ENCODE measurements at regions not wholly inside any gene's neighbourhood (a gene's known extent, or its start where the extent isn't known, plus 50 kb on each side); places are given as distances from the start of the nearest gene placed in this dataset.
A peak's percentile ranks its signal among the peaks of the same experiment; 100 is the strongest.

DNA sequence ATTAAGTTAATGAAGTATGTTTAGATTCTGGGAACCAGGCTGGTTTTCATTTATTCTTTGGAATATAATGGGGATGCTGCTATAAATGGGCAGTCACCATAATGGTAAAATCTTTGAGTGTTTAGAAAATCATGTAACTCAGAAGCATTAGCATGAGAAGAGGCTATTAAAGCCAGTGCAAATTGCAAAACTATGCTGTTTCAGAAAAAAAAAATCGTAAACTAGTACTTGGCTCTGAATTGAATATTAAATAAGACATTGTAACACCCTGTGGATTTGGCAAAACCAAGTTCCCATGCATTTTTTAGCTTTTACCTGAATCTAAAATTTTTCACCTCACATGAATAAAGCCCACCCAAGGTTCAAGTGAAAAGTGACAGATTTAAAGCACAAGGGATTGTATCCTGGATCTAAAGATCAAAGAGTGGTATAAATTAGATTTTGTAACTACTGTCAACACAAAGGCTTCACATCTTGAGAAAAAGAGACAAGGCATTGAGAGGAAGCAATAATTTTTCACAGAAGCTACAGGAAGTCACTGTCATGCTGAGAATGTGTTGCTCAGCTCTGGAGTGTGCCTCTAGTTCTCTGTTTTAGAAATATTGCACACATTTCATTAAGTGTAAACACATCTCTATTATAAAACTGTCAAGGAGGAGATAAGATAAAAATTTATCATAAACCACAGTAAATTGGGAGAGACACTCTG lies 142.2 kb downstream of the ABCA8 start:
- no peak for DNase-seq (ENCODE audit: low spot score)

DNA sequence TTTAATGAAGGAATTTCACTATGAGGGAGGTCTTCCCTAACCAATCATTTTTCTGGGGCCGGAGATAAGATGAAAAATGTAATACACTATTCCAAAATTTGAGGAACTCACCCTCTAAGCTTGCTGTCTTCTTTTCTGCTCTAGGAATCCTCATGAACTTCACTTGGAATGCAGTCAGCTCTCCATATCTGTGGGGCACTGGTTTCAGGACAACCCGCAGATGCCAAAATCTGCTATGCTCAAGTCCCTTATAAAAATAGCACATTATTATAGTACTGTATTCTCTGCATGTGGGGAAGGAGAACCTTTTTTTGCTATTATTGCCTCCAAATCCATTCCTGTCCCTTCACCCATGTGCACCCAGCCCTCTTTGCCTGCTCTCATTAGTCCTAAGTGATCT lies 146.0 kb downstream of the ABCA8 start:
- DNase-seq (ENCODE audit: low spot score), result no peak

DNA sequence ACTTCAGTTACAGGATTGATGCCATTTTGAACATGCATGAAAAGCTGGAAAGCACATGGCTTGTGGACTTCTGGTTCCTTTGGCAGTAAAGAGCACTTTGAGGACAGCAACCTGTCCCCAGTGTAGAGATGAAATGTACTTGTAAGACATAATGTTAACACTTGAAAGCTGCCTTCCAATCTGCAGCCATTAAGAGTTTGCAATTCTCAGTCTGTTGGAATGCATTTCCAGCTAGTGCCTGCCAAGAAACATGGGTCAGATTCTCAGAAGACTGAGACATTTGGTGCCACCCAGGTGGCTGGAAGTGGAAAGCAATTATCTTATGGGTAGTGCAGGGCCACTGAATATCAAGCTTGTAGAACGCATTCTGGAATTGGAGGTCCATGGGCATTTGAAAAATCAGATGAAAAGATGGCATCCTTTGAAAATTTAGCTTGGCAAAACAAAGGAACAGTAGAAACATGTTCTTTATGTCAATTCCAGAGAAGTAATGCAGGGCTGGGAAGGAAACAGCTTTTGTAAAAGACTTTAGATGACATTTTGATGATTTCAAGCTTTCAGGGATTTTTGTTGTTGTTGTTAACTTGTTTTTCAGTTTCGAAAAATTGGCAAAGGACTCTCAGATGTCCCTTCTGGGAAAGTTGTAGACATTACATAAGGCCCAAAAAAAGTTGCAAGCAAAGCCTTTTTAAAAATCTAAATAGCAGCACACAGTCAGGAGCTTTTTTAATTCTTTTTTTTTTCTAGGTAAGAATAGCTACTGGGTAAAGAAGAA lies 147.0 kb downstream of the ABCA8 start:
- DNase-seq (ENCODE audit: low spot score), result no peak

DNA sequence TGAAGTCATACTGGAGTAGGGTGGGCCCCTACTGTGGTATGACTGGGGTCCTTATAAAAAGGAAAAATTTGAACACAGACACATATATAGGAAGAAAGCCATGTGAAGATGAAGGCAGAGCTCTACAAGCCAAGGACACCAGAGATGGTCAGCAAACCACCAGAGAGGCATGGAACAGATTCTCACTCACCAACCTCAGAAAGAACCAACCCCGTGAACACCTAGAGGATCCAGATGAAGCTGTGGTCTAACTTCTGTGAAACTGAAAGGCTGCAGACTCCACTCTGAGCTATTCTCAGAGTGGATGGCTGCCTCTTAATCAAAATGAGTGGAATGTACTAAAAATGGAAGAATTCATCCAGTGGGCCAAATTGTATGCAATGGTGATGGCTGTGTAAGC lies 149.6 kb downstream of the ABCA8 start:
- DNase-seq (ENCODE audit: low spot score), result no peak

DNA sequence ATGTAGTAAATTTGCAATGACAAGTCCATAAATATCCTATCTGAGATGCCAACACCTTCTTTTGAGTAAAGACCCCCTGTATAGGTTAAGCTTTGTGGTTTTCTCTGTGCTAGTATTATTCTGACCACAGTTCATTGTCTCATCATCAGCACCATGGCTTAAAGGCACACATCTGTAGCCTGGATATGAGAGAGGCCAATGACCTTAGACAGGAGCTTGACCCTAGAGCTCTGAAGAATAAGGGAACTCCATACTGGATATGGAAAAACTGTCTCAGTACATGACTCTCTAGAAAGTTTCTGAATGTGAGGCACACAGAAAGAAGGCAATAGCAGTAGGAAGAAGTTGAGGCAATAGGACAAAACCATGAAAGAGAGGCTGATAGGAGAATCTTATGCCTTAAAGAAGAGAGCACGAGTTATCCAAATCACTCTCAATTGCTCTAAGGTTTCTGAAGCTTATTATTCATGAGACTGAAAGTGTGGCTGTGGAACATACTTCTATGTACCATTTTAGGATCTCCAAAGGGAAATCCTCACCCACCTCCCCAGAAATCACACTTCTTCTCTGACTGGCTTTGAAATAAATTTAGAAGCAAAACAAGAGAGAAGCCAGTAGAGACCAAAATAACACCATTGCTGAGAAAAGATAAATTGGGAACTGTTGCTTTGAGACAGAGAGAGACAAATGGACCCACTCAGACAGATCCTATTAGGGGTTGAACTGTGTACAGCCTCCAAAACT lies 150.2 kb downstream of the ABCA8 start:
- DNase-seq (ENCODE audit: low spot score), result no peak

DNA sequence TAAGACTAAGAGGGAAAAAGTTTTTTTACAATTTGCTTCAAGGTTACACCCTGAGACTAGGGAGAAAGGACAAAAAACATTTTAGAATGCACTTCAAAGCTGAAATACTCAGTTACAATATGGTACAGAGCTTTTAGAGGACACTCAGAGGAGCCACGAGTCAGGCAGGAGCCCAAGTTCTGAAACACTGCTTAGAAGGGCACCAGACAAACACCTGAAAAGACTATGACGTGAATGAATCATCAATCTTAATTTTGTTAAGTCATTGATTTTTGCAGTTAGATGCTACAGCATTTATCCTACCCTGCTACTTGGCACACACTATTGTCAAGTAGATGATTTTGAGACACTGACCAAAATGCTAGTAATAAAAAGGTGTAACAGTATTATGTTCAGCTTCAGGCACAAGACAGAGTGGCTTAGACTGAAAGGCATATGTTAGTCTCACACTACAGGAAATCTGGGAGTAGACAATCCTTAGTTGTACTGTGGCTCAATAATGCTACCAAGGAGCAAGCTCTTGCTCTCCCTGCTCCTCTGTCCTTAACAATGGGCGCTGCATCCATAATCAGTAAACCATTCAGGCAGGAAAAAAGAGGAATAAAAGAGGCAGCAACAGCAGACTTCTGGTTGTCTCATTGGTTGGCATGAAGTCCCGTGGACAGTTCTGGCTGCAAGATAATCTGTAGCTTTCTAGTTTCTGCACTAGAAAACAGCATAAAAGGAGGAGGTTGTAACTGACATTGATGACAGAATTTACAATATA lies 151.8 kb downstream of the ABCA8 start:
- DNase-seq (ENCODE audit: low spot score), result no peak

DNA sequence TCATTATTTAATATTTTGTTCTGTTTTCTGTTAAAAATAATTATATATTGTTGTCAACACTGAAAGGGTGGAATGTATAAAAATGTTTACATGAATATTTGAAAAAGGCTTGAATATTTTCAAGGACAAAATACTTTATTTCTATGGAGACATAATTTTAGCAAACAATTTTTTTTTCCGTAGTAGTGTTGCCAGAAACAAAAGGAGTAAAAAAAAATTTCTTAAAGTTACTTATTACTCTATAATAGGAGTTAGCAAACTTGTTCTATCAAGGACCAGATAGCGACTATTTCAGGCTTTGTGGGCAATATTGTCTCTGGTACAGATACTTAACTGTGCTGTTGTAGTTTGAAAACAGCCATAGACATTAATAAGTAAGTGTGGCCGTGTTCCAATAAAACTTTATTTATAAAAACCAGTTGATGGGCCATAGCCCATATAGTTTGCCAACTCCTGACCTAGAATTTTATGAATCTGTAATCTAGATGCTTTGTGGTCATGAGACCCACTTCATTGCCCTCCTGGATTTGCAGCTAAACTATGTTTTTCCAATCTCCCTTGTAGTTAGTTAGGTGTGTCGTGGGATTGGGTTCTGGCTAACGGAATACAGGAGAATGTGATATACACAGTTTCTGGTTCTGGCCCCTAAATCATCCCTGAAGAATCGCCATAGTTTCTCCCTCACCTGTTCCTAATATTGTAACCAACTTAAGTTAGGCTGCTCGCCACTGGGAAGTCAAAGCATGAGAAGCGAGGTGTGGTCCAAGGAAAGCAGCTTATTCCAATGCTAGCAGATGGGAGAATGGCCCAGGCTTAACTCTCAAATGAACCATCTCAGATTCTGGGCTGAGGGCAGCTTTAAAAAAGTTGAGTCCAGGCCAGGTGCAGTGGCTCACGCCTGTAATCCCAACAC lies 153.6 kb downstream of the ABCA8 start:
- DNase-seq (ENCODE audit: low spot score), result no peak

DNA sequence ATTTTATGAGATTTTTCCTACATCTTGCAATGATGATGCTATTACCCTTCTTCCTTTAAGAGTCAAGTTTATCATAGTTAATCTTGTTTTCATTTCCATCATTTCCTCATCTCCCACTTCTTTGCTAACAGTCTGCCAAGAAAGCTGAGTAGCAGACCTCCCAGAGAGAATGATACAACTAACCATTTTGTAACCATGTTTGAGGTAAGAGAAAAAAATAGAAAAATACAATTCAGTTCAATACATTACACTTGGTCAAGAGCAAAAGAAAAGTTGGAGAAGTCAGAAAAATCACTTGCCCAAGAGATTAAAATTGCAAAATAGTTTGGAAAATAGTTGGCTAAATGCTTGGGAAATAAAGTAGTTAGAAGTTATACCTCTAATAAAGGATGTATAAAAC lies 154.4 kb downstream of the ABCA8 start:
- no peak for DNase-seq (ENCODE audit: low spot score)

DNA sequence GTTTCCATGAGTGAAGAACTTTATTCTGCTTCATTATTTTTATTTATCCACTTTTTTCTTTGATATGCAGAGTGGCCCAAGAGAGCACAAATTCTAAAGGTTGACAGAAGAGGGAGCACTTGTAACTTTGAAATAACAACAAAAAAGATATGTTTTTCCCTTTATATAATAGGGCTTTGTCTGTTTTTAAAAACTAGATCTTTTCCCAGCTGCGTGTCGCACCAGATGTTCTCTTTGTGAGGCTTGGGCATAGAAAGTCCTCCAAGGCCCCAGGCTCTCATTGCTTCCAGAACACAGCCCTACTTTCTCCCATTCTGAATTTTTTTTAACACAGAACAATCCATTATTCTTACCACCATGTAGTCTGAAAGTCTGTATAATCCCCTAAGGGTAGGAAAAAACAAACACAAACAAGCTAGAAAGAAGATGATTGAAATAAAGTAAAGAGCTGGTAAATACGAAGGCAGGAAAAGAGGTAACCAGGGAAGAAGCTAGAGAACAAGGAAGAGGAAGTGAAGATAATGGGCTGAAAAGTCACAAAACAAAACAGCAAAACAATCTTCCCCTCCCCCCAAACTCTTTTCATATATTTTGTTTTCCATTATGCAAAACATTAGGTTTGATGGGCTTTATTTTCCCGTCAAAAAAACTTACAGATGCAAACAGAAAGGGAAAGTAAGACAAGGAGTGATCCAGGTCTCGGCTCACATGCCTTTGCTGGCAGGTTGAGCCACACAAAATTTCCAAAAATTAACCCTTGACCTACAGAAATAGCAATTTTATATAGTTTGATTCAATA lies 160.4 kb downstream of the ABCA8 start:
- DNase-seq (ENCODE audit: low spot score), result no peak

DNA sequence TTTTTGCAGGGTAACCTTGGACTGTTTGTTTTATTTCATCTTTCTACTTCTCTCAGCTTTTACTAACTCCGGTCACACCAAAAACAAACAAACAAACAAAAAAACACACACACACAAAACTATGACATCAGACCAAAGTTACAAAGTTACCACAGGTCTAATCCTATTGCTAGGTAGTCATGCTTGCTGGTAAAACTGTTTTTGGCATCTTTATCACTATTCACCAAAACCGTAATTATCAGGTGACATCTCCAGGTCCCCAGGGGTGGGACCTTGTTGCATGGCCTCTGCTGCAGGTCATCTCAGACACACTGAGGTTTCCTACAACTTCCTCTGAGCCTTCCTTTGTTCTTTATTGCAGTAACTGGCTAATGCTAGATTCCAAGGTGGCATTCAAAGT lies 162.3 kb downstream of the ABCA8 start:
- DNase-seq (ENCODE audit: low spot score), result no peak

DNA sequence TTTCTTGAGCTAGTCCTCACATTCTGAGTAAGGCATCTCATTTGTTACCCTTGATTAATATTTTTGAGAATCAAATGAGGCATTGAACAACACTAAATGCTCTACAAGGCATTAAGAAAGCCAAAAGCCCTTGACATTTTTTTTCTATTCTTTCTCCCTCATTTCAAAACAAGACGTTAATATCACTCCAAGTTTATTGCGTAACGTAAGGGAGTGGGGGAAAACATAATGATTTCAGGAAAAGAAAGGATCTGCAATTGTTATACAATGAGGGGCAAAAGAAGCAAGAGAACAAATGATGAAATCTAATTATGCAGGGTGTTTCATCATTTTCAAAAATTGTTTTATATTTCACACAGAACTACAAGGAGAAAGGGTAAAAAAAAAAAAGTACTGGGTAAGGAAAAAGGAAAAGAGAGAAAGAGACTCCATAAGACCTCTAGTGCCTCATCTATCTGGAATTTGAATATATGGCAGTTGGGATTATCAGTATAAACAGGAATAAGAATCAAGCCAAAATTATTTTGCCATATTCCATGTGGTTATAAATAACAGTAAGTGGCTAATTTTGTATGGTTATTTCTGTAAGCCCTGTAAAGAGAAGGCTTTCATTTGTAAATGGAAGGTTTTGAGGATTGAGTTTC lies 163.0 kb downstream of the ABCA8 start:
- no peak for DNase-seq (ENCODE audit: low spot score)

DNA sequence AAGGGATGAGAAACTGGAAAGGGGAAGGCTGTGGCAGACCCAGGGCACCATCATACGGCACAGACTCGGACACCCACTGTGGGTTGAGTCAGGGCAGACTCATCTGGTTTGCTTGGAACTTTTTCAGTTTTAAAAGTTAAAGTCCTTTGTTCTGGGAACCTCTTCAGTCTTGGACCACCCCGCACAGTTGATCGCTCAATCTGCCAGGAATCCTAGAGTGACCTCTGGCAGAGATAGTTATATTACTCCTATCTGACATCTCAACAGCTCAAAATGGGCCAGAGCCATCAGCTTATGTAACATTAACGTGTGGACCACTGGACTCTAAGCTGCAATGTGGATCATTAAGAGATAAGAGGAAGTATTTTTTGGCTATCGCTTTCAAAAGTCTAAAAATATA lies 164.3 kb downstream of the ABCA8 start:
- DNase-seq (ENCODE audit: low spot score), result no peak

DNA sequence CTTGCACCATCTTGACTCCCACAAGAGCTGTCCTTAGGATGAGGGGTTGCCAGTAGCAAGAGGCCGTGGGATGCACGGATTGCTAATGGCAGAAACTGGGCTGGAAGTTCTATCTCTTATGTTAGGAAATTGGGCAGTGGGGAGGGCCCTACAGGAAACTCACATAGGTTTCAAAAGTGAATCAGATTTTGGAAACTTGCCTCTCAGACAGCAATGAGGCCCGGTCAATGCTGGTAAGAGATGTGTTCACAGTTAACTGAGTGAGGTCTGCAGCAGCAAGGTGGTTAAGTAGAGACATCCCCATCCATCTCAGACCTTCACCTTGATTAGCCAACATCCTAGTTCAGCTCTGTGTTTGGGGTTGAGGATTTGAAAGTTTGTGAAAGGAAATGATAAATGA lies 164.7 kb downstream of the ABCA8 start:
- no peak for DNase-seq (ENCODE audit: low spot score)

DNA sequence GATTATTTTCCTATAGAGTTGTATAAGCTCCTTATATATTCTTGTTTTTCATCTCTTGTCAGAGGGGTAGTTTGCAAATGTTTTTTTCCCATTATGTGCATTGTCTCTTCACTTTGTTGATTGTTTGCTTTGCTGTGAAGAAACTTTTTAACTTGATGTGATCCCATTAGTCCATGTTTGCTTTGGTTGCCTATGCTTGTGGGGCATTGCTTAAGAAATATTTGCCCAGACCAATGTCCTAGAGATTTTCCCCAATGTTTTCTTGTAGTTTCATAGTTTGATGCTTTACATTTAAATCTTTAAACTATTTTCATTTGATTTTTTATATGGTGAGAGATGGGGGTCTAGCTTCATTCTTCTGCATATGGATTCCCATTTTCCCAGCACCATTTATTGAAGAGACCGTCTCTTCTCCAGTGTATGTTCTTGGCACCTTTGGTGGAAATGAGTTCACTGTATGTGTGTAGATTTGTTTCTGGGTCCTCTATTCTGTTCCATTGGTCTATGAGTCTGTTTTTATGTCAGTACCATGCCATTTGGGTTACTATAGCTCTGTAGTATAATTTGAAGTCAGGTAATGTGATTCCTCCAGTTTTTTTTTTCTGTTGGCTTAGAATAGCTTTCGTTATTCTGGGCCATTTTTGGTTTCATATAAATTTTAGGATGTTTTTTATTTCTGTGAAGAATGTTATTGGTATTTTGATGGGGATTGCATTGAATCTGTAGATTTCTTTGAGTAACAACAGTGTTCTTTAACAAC lies 165.8 kb downstream of the ABCA8 start:
- no peak for DNase-seq (ENCODE audit: low spot score)

DNA sequence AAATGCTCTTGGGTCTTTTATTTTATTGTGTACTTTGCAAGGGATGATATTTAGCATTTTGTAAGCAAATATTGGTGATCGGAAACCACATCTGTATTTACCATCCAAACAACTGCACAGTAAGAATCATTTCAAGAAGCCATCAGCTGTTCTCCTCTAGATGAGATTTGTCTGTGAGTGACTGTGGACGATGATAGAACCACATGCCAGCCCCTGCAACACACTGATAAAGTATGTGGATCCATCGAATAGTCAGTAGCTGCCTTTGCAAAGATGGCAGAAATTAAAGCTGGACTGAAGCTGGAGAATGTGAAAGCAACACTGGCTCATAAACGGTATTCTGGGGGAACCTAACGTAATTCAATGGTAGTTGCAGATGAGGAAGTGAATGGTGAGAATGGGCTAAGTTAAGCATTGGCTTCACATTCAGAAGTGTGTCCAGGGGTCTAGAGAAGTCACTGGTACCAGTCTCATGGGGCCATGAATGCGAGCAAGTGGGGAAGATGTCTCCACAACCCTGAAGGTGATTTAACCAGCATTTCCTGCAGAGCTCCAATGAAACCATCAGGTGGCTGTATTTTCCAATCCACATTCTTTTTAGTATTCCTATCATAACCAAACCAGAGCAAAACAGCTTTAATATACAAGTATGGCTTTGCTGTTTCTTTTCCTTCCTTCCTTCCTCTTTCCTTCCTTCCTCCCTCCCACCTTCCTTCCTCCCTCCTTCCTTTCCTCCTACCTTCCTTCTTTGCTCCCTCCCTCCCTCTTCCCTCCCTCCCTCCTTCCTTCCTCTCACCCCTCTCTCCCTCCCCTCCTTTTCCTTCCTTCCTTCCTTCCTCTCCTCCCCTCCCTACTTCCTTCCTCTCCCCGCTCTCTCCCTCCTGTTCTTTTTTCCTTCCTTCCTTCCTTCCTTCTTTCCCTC lies 169.4 kb downstream of the ABCA8 start:
- no peak for DNase-seq (ENCODE audit: low spot score)

DNA sequence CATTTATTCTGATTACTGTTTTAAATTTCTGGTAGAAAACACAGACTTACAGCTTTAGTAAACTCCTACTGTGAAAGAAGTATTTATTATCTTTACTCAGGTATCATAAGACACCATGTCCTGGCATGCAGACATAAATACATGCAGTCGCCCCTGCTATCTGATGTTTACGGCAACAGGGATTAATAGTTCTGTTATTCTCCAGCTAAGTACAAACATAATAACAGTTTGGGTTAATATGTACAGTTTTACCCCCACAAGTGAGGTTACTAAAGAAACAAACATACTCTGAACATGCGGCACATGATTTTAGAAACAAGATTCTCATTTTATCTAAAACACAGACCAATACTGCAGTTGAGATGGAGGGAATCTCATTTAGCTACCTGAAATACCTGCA lies 170.8 kb downstream of the ABCA8 start:
- DNase-seq (ENCODE audit: low spot score), result no peak

DNA sequence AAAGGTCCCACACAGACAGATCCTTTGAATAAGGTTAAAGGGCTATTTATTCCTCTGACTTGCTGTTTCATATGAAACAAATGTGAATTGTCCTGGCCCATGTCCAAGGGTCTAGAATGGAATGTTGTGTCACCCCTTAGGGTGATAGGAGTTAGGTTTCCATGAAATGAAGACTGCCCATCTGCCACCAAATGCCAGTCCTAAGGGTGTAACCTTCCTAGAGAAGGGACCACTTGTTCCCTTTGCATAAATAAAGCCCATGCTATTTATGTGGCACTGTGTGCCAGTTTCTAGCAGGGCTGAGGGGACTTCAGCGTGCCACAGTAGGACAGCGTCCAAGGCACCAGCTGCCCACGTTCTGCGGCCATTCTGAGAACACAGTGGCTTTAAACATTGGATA lies 171.3 kb downstream of the ABCA8 start:
- no peak for DNase-seq (ENCODE audit: low spot score)

DNA sequence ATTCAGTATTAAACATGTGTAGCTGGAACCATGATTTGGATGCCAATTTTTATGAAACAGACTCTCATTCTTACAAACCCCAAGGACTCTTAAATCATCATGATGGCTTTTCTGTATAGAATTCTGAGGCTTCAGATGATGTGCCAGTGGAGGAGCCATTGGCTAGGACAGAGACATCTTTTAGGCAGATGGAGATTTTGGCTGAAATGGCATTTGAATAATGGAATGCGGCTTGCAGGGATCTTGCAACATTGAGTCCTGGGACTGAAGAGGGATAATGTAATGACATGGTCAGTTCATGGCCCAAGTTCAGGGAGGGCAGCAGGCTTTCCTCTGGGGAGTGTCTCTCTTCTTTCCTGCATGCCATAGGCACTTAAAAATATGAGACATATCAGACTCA lies 172.4 kb downstream of the ABCA8 start:
- peak; percentile 18 for DNase-seq (ENCODE audit: low spot score)
